Mucosa of gallbladder (tissue), 1 donor: ENCODE measurements at regions not wholly inside any gene's neighbourhood (a gene's known extent, or its start where the extent isn't known, plus 50 kb on each side); places are given as distances from the start of the nearest gene placed in this dataset.
"Not testable (repeated sequence)": the region's sequence is repeated elsewhere in the genome, so short reads cannot be mapped to it uniquely, and the experiment has no call there.

Experiments
- DNase-seq: peaks from one replicate; pipeline ENCODE4 v3.0.0-alpha.2; 2020; ENCODE audit warnings: low spot score
- donor health status: DM: no; HTN: no; CAD: no.

DNA sequence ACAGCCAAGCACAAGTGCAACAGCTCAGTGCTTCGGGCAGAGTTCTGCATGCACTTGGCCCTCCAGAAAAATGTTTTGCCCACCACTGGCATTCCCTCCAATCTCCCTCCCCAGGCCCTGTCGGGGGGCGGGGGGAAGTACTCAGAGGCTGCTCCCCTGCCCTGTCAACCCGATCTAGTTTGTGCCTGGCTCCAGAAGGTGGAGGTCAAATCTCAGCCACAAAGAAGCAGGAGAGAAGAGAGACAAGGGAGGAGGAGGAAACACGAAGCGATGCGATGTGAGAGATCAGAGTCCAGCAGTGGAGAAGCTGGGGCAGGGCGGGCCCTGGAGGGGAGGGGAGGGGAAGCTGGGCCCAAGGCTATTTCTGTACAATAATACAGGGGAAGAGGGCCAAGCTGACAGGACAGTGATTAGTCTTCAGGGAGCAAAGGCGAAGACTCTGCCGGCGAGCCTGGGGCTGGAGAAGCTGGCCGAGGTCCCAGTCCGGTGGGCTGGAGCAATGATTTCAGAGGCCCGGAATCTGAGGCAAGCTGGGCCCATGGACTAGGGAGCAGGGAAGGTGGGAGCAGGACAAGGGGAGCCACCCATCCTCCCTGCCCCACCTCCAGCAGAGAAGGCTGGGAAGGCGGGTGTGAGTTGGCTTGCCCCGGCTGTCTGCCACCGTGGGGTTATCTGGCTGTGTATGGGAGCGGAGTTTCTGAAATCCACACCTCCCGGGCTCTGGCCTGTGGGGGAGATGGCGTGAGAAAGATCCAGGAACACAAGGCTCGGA lies 167.1 kb downstream of the EFNB1 start:
- peak; percentile 74 for DNase-seq

GRCh38 chrX:68995386-68995779 lies 166.6 kb downstream of the EFNB1 start:
- no peak for DNase-seq

GRCh38 chrX:68994891-68995255 lies 166.1 kb downstream of the EFNB1 start:
- DNase-seq: no peak

DNA sequence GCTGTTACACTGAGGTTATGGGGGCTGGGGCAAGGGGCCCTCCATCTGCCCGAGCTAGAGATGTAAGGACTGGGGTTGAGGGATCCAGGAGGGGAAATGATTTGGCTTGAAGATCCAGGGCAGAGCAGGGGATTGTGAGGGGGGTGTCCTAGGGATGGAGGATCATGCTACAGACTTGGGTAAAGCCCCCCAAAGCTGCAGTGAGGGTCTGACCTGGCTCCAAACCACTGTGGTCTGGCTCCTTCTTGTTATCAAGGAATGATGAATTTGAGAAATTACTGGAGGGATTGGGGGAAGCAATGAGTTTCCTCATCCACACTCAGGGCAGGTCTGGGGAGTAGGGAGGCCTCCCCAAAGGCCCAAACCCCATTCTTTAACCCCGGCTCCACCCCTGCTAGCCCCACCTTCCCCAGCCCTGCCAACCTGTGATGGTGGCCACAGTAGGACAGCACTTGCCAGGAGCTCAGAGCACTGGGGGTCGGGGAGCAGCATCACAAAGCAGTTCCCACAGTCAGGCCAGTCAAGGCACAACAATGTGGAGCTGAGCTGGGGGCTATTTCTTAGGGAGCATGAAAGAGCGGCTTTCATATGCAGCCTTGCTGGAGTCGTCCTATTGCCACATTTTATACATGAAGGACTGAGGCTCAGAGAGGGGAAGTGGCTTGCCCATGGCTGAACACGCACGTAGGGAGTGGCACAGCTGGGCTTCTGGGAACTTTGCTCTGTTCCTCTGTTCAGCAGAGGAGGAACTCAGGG lies 165.5 kb downstream of the EFNB1 start:
- DNase-seq: no peak

DNA sequence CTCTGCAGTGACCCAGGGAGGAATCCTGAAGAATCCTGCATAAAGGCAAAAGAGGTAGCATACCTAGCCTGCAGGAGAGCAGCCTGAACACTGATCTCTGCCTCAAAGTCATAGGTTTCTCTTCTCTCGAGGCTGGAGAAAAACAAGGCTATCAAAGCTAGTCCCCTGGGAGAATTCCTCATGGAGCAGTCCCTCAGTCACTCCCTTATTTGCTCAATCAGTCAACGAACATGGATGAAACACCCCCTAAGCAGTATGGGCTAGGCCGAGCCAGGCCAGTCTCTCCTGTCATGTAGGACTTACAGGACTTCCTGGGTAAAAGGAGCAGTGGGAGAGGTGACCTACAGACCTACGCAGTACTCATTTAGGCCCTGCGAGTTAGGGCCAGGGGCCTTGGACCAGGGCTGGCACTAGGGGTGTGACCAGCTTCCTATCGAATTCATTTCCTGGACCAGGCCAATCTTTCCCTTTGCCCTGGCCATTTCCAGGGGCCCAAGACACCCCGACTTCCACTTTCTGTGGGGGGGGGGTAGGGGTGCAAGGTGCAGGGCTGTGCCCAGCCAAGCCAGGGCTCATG lies 164.1 kb downstream of the EFNB1 start:
- no peak for DNase-seq

DNA sequence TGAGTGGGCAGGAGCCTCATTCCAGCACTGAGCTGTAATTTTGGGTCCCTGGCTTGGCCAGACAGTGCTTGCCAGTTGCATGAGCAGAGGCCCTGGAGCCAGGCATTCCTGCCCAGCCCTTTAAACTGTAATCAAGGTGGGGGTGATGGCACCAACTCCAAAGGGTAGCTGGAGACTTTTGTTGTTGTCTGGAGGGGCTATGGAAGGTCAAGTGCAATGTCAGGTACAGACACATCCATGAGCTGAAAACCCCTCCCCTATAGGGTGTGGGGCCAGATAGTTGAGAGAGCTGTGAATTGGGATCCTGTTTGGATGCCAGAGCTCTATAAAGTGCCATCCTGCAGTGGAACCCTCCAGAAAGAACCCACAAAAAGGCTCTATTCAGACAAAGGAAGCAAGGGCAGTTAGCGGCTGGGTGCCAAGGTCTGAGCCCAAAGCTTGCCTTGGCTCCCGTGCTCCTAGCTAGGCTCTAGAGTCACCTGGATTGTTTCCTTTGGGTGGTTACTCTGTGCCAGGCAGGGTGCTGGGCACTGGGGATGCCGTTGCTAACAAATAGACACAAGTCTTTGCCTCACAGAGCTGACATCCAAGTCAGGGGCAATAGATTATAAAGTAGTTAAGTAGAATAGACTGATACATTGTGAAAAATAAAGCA lies 163.0 kb downstream of the EFNB1 start:
- no peak for DNase-seq

GRCh38 chrX:68990948-68991347 lies 162.1 kb downstream of the EFNB1 start:
- DNase-seq: no peak

GRCh38 chrX:68989865-68990606 lies 161.2 kb downstream of the EFNB1 start:
- peak; percentile 54 for DNase-seq

- no peak for DNase-seq
Observed at GRCh38 chrX:68989456-68989855, 160.6 kb downstream of the EFNB1 start.

DNA sequence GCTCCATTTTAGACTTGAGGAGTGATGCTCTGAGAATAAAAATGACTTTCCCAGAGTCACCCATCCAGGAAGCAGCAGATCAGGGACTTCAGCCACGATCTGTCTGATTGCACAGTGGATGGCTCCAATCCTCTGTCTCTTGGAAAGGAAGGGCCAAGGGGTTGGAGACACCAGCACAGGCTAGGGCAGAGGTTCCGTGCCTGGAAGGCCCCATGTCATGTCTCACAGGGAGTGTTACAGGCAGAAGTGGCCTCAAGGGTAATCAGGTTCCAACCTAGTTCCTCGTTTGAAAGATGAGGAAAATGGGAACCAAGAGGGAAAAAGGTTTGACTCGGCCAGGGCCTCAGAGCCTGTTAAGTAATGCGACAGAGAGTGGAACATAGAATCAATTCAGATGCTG lies 160.0 kb downstream of the EFNB1 start:
- DNase-seq: no peak

DNA sequence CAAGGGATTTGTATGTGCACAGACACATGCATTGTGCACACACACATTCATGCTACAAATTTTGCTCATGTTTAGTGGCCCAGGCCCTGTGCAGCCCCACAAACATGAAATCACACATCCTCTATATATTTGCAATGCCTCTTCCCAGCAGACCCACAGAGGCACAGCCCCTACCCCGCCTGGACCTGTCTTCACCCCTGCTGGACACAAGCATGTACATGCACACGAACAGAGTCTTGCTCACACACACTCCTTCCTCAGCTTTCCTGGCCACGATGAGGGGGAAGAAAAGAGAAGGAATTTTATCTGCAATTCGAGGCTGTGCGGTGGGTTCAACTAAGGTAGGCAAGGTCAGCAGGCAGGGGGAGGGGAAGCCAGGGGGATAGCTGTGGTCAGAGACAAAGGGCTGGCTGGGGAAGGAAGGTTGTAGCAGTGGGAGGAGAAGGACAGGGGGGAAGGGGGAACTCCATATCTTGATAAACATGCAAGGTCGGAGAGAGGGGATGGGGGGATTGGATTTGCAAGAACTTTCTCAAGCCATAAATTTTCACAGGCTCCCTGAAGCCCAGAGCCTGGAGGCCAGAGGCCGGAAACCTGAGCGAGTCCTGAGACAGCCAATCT lies 156.4 kb downstream of the EFNB1 start:
- no peak for DNase-seq

- DNase-seq: peak; percentile 34
Observed at GRCh38 chrX:68983004-68983857, 154.4 kb downstream of the EFNB1 start.

DNA sequence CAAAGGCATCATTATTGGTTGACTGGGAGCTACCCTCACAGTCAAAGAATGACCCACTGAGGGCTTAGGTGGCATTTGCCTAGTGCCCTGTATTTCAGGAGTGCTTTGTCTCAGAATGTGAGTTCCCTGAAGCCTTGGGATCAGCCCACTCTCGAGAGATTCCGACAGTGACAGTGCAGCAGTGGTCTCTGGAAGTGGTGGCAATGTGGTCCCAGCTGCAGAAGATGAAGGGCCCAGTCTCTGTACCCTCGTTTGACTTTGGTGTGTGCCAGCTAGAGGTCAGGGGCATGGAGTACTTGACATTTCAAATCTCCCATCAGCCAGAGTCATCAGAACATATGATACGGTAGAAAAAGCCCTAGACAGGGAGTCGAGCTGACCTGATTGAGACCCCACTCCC lies 153.7 kb downstream of the EFNB1 start:
- no peak for DNase-seq

GRCh38 chrX:68980906-68981616 lies 152.2 kb downstream of the EFNB1 start:
- DNase-seq: no peak

DNA sequence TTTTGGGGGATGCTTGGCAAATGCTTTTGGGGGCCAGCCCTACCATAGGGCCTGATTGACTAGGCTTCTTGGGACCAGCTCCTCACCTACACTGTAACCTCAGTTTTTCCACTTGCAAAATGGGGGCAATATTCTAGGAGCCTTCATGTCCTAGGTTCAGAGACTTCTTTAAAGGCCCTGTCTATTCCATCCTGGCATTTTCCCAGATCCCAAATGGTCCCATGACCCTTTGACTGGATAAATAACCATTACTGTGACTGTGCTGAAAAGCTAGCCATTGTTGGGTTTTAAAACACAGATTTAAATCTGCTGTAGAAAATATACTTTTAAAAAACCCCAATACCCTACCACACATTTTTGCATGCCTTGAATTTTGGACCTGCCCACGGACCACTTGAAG lies 149.8 kb downstream of the EFNB1 start:
- no peak for DNase-seq

- no peak for DNase-seq
Observed at GRCh38 chrX:68978255-68978654, 149.4 kb downstream of the EFNB1 start.

- no peak for DNase-seq
Observed at GRCh38 chrX:68953331-68953730, 124.5 kb downstream of the EFNB1 start.

DNA sequence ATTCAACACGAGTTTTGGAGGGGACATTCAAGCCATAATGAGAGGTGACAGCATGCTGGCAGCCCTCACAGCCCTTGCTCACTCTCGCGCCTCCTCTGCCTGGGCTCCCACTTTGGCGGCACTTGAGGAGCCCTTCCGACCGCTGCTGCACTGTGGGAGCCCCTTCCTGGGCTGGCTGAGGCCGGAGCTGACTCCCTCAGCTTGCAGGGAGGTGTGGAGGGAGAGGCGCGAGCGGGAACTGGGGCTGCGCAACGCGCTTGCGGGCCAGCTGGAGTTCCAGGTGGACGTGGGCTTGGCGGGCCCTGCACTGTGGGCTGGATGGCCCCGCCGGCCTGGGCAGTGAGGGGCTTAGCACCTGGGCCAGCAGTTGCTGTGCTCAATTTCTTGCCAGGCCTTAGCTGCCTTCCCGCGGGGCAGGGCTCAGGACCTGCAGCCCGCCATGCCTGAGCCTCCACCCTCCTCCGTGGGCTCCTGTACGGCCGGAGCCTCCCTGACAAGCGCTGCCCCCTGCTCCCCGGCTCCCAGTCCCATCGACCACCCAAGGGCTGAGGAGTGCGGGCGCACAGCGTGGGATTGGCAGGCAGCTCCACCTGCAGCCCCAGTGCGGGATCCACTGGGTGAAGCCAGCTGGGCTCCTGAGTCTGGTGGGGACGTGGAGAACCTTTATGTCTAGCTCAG lies 123.3 kb downstream of the EFNB1 start:
- not testable (repeated sequence) for DNase-seq

- DNase-seq: no peak
Observed at GRCh38 chrX:68950937-68951336, 122.1 kb downstream of the EFNB1 start.
